ENCODE measurements at regions not wholly inside any gene's neighbourhood (a gene's known extent, or its start where the extent isn't known, plus 50 kb on each side); places are given as distances from the start of the nearest gene placed in this dataset.
"Not testable (repeated sequence)": the region's sequence is repeated elsewhere in the genome, so short reads cannot be mapped to it uniquely, and the experiment has no call there.

- not testable (repeated sequence) for DNase-seq (ENCODE audit: low spot score)
Observed at GRCh38 chr1:5766996-5767395, 225.2 kb downstream of the NPHP4 start.

DNA sequence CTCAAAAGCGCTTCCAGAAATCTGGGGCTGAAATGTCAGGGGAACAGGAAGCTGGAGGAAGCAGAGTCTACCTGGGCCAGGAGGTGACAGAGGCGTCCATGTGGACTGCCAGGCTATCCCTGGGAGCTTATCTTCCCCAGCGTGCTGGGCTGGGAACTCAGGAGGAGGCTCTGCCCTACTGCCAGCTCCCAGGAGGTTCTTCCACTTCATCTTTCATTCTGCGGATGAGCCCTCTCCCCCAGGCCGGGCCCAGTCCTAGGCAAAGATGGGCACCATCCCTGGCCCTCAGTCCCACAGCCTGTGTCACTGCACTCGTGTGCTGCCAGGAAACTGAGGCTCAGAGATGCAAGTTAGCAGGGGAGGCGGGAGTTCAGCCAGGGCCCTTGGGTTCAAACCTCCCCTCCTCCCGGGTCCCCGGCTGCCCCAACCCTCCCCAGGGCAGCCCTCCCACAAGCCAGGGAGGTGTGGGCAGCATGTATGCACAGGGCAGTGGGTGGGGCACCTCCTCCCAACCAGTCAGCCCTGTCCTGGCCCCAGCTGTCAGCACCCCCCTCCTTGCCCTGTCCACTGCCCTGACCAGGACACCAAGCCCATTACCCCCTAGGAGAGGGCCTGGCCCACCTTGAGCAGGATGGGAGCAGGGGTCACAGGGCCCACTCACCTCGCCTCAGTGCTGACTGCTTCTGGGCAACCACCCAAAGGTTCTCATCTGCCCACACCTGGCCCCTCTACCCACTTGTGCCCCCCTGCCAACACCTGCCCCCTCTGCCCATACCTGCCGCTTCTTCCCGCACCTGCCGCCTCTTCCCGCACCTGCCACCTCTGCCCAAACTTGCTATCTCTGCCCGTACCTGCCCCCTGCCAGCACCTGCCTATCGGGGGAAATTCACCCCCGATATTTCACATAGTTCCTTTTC is 226.0 kb downstream of the NPHP4 start:
- no peak for DNase-seq (ENCODE audit: low spot score)

DNA sequence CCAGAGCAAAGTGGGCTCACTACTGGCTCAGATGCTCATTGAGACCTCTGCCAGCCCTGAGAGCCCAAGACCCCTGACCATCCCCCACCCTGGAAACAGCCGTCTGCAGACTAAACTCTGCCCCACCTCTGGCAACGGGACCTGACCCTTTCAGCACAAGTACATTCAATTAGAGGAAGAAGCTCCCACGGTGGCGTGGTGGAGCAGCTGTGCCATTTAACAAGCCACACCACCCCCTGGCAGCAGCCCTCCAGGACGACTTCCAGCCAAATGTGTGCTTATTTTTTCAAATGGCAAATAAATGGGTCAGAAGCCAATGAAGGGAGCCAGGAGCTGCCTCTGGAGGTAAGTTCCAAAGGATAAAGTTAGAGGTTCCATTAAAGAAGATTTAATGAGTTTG is 226.7 kb downstream of the NPHP4 start:
- DNase-seq (ENCODE audit: low spot score): no peak

- no peak for DNase-seq (ENCODE audit: low spot score)
Observed at GRCh38 chr1:5764959-5765358, 227.3 kb downstream of the NPHP4 start.

- DNase-seq (ENCODE audit: low spot score): no peak
Observed at GRCh38 chr1:5764464-5764863, 227.8 kb downstream of the NPHP4 start.

- DNase-seq (ENCODE audit: low spot score): no peak
Observed at GRCh38 chr1:5763696-5764370, 228.4 kb downstream of the NPHP4 start.

DNA sequence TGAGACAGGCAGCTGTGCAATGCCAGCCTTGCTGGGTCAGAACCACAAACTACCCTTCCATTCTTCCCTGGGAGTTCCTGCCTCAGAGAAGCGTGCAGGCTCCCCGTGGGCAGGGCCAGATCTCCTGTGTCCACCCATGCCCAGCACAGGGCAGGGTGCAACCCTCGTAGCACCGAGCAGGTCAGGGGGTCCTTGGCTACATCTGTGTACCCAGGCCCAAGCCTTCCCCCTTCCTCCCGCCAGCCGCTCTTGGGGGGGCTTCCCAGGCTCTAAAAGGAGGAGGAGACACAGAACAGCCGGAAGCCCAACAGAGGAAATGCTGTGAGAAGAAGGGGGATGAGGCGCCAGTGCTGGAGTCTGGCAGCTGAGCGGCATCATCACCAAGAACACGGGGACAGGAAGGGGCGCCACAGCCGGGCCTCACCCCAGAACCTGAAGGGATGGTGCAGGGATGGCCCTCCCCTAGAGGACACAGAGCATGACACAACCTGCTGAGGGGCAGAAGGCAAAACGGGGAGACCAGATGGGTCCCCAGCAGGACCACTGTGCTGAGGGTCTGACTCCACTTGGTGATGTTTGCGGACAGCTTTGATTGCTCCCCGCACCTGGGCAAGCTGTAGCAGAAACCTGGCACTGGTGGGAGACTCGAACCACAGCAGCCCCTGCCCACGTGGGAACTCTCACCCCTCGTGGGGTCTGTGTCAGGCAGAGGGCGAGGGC is 233.2 kb downstream of the NPHP4 start:
- DNase-seq (ENCODE audit: low spot score): no peak

- DNase-seq (ENCODE audit: low spot score): no peak
Observed at GRCh38 chr1:5758000-5758858, 234.0 kb downstream of the NPHP4 start.

GRCh38 chr1:5757187-5757805 is 234.9 kb downstream of the NPHP4 start:
- no peak for DNase-seq (ENCODE audit: low spot score)

- no peak for DNase-seq (ENCODE audit: low spot score)
Observed at GRCh38 chr1:5756434-5757186, 235.6 kb downstream of the NPHP4 start.

DNA sequence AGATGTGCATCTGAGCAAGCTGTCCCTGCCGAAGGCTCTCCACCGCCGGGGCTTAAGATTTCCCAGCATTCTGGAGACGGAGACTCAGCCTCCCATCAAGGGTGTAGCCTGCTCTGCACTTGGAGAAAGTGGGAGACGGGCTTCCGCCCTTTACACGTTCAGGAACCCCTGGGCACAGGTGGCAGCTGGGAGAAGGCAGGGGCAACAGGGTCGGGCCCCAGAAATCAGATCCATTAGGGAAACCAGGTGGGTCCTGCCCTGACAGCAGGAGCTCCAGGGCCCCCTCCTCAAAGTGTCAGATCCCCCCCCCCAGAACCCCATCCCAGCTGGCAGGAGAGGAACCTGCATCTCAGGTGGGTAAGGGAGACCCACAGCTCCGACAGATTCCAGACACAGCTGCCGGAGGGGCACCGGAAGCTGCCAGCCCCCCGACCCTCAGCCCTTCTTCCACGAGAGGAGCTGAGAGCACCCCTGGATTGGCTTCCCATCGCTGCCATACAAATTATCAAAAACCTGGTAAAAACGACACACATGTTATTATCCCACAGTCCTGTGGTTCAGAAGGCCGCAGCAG is 236.6 kb downstream of the NPHP4 start:
- DNase-seq (ENCODE audit: low spot score): no peak

DNA sequence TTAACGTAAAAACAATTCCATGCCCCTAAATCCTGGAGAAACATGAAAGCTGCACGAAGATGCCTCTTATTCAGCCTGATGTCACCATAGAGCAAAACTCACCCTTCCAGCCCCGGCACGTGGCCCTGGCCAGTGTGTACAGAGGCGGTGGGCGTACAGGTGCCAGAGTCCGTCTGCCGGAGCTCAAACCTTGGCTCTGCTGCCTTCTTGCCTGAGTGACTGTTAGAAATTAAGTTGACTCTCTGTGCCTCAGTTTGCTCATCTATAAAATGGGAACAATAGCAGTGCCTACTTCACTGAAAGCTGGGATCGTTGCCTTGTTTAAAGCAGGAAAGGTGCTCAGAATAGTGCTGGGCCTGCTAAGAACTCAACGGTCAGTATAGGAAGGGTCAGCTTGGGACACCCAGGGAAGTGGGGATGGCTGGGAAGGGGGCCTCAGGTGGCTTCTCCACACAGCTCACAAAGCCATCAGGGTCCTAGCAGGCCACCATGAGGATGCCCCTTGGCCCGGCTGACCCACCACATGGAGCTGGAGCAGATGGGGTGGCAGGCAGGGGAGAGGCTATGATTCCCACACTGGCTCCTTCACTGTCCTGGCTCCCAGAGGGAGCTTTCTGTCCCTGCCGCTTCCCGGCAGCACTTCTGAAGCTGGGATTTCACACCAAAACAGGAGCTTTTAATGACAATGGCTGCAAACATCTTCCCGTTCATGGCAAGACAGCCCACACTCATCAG is 237.2 kb downstream of the NPHP4 start:
- no peak for DNase-seq (ENCODE audit: low spot score)

DNA sequence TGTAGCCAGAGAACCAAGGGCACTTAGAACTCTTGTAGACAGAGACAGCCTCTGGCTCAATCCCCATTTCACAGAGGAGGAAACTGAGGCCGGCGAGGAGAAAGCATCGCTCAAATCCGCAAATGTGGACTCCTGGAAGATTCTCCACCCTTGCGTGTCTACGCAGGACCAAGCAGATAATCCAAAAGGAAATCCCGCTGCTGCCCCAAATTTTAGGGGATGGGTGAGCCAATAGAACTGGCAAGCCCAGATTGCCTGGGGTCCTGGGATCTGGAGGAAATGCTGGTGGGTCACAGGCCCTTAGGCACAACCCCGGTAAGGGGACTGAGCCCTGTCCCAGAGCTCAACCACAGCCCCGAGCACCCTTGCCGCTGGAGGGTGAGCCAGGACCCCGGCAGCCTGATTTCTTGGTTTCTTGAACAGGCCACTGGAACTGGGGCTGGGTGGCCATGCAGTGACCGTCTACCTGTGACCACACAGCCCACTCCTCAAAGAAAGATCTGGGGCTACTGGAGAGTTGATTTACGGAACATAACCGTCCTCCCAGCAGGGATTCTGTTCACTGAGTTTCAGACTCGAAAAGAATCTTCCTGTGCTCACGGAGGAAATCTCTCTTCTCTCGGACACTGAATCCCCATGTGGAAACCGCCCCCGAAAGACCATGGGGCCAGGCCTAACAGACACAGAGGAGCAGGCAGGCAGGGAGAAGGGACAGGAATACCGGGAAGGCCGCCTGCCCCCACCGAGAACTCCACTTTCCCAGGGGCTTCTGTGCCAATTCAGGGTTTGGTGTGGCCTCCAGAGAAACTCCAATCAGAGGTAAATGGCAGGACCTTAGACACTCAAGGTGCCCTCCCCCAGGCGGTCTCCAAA is 238.4 kb downstream of the NPHP4 start:
- DNase-seq (ENCODE audit: low spot score): no peak

- DNase-seq (ENCODE audit: low spot score): no peak
Observed at GRCh38 chr1:5752746-5753548, 239.3 kb downstream of the NPHP4 start.

DNA sequence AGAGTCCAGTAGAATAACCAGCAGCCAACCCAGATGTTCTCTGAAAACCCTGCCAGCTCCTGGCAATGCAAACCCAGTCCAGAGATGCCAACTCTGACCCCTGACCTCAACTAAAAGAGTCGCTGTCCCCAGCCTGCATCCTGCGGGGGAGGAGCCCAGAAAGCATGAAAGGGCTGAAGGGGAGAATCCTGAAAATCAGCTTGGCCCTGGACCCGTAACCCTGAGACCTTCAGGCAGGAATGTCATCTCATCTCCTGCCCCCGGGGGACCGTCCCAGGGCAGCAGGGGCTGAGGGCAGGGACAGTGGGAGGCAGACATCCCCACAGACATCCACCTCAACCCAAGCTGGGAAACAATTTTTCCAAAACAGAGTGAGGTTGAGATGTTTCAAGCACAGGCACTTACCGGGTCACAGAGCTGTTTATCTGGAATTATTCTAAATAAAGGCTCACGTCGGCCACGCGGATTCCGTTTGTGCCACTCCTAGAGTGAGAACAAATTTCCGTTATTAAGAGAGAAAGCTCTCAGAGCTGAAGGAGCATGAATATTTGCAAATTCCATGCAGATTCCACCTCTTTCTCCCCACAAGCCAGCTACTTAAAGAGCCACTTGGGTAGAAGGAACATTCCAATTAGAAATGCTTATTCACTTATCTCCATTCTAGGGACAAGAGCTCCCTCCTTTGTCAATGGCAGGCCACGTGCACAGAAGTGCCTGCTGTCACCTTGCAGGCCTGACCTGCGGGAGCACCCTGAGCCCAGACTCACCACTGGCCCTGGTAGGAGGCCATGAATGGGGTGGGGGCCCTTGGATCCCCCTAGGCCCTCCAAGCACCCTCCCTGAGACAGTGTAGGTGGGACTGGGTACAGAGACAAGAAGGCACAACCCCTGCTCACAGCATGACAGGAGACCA is 240.1 kb downstream of the NPHP4 start:
- no peak for DNase-seq (ENCODE audit: low spot score)

DNA sequence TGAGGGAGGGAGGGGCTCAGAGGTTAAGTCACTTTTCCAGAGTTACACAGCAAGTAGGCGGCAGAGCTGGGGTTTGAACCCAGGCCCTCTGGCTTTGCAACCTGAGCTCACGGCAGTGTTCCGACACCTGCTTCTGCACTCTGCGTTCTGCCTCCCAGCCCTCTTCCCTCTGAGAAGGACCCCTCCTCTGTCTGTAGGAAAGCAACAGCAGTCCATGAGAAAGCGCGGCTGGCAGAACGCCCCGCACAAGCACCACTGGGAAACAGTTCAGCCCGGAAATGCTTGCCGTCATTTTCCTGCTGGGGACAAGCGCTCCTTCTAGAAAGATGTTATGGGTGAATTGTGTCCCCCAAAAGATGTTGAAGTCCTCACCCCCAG is 241.1 kb downstream of the NPHP4 start:
- no peak for DNase-seq (ENCODE audit: low spot score)

All from hematopoietic multipotent progenitor cell treated with erythropoietin and hydrocortisone succinate and interleukin-3 and kit ligand, for 17 days (in vitro differentiated cells).